Lower leg skin (tissue), 4 donors: ENCODE measurements at regions not wholly inside any gene's neighbourhood (a gene's known extent, or its start where the extent isn't known, plus 50 kb on each side); places are given as distances from the start of the nearest gene placed in this dataset.

Source experiments
- DNase-seq, 2 donors: peaks; one replicate each; pipeline ENCODE4 v3.0.0-alpha.2; 2019; ENCODE audit warnings: low spot score in 2 of 2
- H3K4me3 ChIP-seq: fragments of 200-600 bp; sonication (generic); 2 replicates; pipeline ENCODE4 v1.5.1; 2017; ENCODE audit warnings: mild to moderate bottlenecking, low read depth; ENCODE audit not compliant: poor library complexity, severe bottlenecking
- POLR2A ChIP-seq, 2 donors: fragments of 450-650 bp; IDR thresholded peaks; one replicate each; pipeline ENCODE4 v1.6.1; 2016 to 2017; ENCODE audit warnings: antibody characterized with exemption in 2 of 2, mild to moderate bottlenecking in 1 of 2, moderate library complexity in 1 of 2
- WGBS, 2 donors: methylation state at CpG; one replicate each; pipeline ENCODE4 v1.1.5; 2018; 5-methylcytosine and 5-hydroxymethylcytosine counted together
- intact Hi-C: fragments of 100-400 bp; cut with DNase I; formaldehyde crosslinking; loops from one replicate; pipeline ENCODE4 v1.15.0; 2023; ENCODE audit warnings: low total_unique reads
- TF ChIP-seq, protein P1 (sequence below), 3 donors: fragments of 450-650 bp; IDR thresholded peaks; one replicate each; pipeline ENCODE4 v1.5.1; 2016; ENCODE audit warnings: antibody characterized with exemption in 3 of 3, mild to moderate bottlenecking in 3 of 3, moderate library complexity in 2 of 3

DNA sequence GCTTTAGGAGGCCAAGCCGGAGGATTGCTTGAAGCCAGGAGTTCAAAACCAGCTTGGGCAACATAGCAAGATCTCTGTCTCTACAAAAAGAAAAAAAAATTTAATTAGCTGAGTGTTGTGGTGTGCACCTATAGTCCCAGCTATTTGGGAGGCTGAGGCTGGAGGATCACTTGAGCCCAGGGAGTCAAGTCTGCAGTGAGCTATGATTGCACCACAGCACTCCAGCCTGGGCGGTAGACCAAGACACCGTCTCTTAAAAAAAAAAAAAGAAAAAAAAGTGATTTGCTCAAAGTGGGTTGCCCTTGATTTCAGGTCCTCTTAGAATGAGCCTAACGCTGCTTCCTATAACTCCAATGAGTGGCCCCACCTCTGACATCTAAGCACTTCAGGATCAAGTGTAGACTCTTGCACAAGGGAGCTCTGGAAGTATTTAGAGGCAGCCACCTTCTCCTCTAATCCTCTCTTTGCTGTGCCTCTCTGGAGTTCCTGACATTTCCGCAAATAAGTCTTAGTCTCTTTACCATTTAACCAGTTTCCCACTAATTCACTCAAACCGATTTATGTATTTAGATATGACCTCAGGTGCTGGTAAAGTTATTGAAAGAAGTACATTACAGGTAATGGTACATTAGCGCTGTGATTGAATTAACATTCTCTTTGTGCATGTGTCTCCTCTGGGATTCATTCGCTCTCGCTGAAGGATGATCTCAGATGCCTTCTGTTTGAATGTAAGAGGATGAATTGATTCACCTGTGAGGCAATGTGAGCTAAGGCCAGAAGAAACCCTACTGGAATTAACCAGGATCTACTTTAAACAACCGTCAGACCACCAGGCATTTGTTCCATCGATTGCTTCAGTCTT lies 60.8 kb upstream of the CELF2 start:
- H3K4me3 ChIP-seq, result no peak overlapping the region
- no peak for DNase-seq
- TF ChIP-seq, protein P1, sequence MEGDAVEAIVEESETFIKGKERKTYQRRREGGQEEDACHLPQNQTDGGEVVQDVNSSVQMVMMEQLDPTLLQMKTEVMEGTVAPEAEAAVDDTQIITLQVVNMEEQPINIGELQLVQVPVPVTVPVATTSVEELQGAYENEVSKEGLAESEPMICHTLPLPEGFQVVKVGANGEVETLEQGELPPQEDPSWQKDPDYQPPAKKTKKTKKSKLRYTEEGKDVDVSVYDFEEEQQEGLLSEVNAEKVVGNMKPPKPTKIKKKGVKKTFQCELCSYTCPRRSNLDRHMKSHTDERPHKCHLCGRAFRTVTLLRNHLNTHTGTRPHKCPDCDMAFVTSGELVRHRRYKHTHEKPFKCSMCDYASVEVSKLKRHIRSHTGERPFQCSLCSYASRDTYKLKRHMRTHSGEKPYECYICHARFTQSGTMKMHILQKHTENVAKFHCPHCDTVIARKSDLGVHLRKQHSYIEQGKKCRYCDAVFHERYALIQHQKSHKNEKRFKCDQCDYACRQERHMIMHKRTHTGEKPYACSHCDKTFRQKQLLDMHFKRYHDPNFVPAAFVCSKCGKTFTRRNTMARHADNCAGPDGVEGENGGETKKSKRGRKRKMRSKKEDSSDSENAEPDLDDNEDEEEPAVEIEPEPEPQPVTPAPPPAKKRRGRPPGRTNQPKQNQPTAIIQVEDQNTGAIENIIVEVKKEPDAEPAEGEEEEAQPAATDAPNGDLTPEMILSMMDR (IDR thresholded peaks at IDR 0.05), result no peak
- TF ChIP-seq POLR2A (IDR thresholded peaks at IDR 0.05), result no peak
- 94 to 95% methylated on average over 11 of the region's 11 CpGs for WGBS, 2 donors
- intact Hi-C loops, result no loop called here

DNA sequence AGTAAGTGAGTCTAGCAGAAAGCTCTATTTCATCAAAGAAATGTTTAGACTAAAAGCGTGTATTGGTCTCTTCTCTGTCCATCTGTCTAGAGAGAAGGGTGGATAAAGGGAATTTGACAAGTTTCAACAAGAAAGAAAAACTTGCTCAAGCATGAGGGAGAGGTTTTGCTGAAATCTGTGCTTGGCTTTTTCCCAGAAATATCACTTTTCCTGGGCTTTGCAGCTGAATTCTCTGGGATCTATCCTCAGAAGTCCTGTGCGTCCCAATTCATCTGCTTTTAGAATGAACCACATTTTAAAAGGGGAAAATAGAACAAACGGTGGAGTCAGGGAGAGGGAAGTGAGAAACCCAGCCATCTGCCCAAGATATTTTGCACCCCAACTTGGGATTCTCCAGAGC lies 59.6 kb upstream of the CELF2 start:
- no peak for DNase-seq
- intact Hi-C loops, result no loop called here
- no peak for TF ChIP-seq POLR2A (IDR thresholded peaks at IDR 0.05)
- TF ChIP-seq, protein P1 (IDR thresholded peaks at IDR 0.05), result no peak
- WGBS, 2 donors, result 59 to 63% methylated on average over 3 of the region's 3 CpGs
- H3K4me3 ChIP-seq, result no peak overlapping the region

DNA sequence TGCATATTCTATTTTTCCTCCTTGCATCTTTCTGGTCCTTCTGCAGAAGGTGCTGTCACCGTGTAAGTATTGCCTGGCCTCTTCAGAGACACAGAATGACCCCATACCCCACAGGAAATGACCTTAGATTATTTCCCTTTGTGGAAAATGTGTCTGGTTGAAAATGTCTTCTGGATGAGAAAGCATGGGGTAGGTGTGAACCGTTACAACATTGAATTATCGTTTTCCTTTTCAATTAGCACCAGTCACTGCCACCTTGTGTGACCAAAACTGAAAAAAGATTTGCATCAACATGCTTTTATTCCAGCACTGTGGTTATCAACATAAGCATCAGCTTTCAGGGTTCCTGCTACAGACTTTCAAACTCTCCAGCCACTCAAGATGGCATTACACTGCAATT lies 58.0 kb upstream of the CELF2 start:
- 77 to 84% methylated on average over 3 of the region's 3 CpGs for WGBS, 2 donors
- no peak for DNase-seq
- intact Hi-C loops, result no loop called here
- TF ChIP-seq, protein P1 (IDR thresholded peaks at IDR 0.05), result no peak
- no peak for TF ChIP-seq POLR2A (IDR thresholded peaks at IDR 0.05)
- no peak overlapping the region for H3K4me3 ChIP-seq

DNA sequence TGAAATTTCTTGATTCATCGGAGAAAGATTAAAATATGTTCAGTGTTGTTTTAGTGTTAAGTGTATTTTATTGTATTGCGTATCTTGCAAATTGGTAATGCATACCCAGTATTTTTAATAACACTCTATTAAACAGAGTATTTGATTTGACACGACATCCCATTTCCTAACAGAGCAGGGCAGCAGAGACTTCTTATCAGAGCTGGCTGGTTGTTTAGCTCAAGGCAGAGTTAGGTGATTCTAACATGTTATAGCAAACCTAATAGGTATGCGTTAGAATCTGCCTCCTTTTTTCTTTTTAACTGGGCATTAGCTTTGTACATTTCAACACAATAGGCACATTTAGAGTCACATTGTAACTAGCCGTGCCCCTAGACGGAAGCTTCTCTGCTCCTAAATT lies 57.1 kb upstream of the CELF2 start:
- DNase-seq, result no peak
- intact Hi-C loops, result no loop called here
- 82 to 84% methylated on average over 6 of the region's 6 CpGs for WGBS, 2 donors
- no peak overlapping the region for H3K4me3 ChIP-seq
- TF ChIP-seq, protein P1 (IDR thresholded peaks at IDR 0.05), result no peak
- no peak for TF ChIP-seq POLR2A (IDR thresholded peaks at IDR 0.05)

DNA sequence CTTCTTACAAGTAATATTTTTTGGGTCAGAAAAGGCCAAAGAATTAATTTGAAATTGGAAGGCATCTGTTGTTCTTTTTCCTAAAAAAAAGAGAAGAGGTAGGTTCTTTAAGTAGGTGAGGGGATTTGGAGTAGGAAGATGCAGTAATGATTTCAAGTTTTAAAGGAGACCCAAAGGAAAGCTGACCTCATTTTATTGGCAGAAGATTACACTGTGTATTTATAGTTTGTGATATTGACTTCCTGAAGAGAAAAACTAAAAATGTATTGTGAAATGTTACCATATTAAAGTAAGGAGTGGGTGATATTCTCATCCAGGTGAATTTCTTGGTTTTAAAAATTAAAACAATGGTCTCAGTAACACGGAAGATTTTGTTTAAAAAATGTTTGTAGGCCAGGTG lies 56.6 kb upstream of the CELF2 start:
- DNase-seq, result no peak
- no peak for TF ChIP-seq POLR2A (IDR thresholded peaks at IDR 0.05)
- TF ChIP-seq, protein P1 (IDR thresholded peaks at IDR 0.05), result no peak
- no peak overlapping the region for H3K4me3 ChIP-seq
- intact Hi-C loops, result no loop called here
- 85 to 88% methylated on average over 1 of the region's 1 CpG for WGBS, 2 donors

DNA sequence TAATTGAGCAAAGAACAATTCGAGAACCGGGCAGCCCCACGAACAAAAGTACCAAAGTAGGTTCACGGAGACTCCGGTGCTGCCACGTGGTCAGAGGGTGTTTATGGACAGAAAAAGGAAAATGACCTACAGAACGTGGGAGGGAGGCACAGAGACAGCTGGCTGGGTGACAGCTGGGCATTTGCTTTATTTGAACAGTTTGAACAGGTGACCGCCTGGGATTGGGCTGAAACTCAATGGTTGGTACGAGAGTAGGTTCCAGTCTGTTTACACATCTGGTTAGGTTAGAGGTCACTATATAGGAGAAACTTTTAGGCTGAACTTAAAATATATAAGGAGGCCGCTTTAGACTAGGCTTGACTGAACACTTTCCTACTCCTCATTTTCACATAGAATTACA lies 50.6 kb upstream of the CELF2 start:
- no peak overlapping the region for H3K4me3 ChIP-seq
- DNase-seq, result no peak
- WGBS, 2 donors, result 92% methylated on average over 10 of the region's 10 CpGs
- intact Hi-C loops, result no loop called here
- no peak for TF ChIP-seq POLR2A (IDR thresholded peaks at IDR 0.05)
- TF ChIP-seq, protein P1 (IDR thresholded peaks at IDR 0.05), result no peak
